SU-DHL-6 (cell line): ENCODE measurements at regions not wholly inside any gene's neighbourhood (a gene's known extent, or its start where the extent isn't known, plus 50 kb on each side); places are given as distances from the start of the nearest gene placed in this dataset.

Experiments used
- H2AFZ ChIP-seq: fragments of 200-600 bp; sonication (generic); 2 replicates; pipeline ENCODE4 v1.6.1; 2014; ENCODE audit warnings: low read depth, mild to moderate bottlenecking, moderate library complexity, mixed read lengths, antibody characterized with exemption, low read length; ENCODE audit not compliant: severe bottlenecking
- H3F3A ChIP-seq: fragments of 200-600 bp; shearing (Covaris generic); 2 replicates; pipeline ENCODE4 v1.6.0; 2016; ENCODE audit warnings: antibody characterized with exemption, mild to moderate bottlenecking; ENCODE audit not compliant: insufficient read depth
- H3K27ac ChIP-seq: fragments of 200-600 bp; sonication (generic); 2 replicates; pipeline ENCODE4 v1.5.1; 2016; ENCODE audit warnings: low read depth, mild to moderate bottlenecking, low read length, moderate library complexity, mixed read lengths
- H3K27me3 ChIP-seq: fragments of 200-600 bp; sonication (generic), shearing (Covaris generic); 2 replicates; pipeline ENCODE4 v1.6.0; 2014; ENCODE audit warnings: mild to moderate bottlenecking, low read length
- H3K36me3 ChIP-seq: fragments of 200-600 bp; sonication (generic); 2 replicates; pipeline ENCODE4 v1.6.1; 2014; ENCODE audit warnings: mild to moderate bottlenecking, low read length, mixed read lengths
- H3K4me2 ChIP-seq: fragments of 300-600, 200-600 bp; shearing (Covaris generic), sonication (generic); 2 replicates; pipeline ENCODE4 v1.6.0; 2014; ENCODE audit warnings: low read length, low read depth, mild to moderate bottlenecking; ENCODE audit not compliant: poor library complexity, severe bottlenecking
- H3K4me3 ChIP-seq: fragments of 200-600 bp; sonication (generic); 2 replicates; pipeline ENCODE4 v1.5.1; 2014; ENCODE audit warnings: antibody characterized with exemption, low read length, mild to moderate bottlenecking, mixed read lengths; ENCODE audit not compliant: insufficient read depth, poor library complexity, severe bottlenecking
- H3K79me2 ChIP-seq: fragments of 200-600 bp; sonication (generic); 2 replicates; pipeline ENCODE4 v1.6.1; 2014; ENCODE audit warnings: mild to moderate bottlenecking, low read length, moderate library complexity; ENCODE audit not compliant: insufficient read depth
- H3K9ac ChIP-seq: fragments of 200-600 bp; sonication (generic); 2 replicates; pipeline ENCODE4 v1.7.0; 2014; ENCODE audit warnings: mild to moderate bottlenecking, low read length
- H3K9me2 ChIP-seq: fragments of 200-600 bp; sonication (generic); replicated peaks from 2 replicates; pipeline ENCODE4 v1.6.1; 2014; ENCODE audit warnings: low read length; ENCODE audit not compliant: insufficient read depth
- H3K9me3 ChIP-seq: fragments of 200-600 bp; sonication (generic); 2 replicates; pipeline ENCODE4 v1.6.1; 2014; ENCODE audit warnings: low read length, mixed read lengths; ENCODE audit not compliant: insufficient read depth
- H4K20me1 ChIP-seq: fragments of 200-600 bp; sonication (generic); 2 replicates; pipeline ENCODE4 v1.6.1; 2014; ENCODE audit warnings: low read depth, mild to moderate bottlenecking, antibody characterized with exemption, low read length, moderate library complexity, mixed read lengths
- EZH2phosphoT487 ChIP-seq: fragments of 200-600 bp; sonication (generic), shearing (Covaris generic); conservative IDR thresholded peaks from 2 replicates; pipeline ENCODE4 v1.6.1; 2018; ENCODE audit warnings: mild to moderate bottlenecking, antibody characterized with exemption, low read length, moderate library complexity, mixed read lengths
- TF ChIP-seq, protein P1 (sequence below): fragments of 200-600 bp; sonication (generic); IDR thresholded peaks from one replicate; pipeline ENCODE4 v1.5.1; 2017; ENCODE audit warnings: antibody characterized with exemption, mild to moderate bottlenecking, low read length, moderate library complexity; ENCODE audit not compliant: insufficient read depth, poor library complexity, severe bottlenecking

DNA sequence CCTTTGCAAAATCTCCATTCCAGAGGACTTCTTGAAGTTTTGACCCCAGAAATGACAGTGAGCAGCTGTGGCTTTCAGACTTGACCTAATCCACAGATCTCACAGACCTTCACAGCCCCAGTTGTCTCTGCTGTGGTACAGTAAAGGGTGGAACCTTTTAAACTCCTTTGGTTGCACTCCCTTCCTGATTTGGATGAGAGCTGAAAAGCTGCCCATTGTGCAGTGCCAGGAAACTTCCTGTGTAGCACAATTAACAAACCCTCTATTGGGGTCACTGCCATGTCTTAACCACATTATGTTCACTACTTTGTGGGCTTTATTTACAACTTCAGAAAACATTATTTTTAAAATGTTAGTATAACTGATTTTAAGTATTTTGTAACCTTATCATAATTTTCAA is 56.7 kb upstream of the PCSK5 start:
- TF ChIP-seq EZH2phosphoT487 = no peak
- TF ChIP-seq, protein P1, sequence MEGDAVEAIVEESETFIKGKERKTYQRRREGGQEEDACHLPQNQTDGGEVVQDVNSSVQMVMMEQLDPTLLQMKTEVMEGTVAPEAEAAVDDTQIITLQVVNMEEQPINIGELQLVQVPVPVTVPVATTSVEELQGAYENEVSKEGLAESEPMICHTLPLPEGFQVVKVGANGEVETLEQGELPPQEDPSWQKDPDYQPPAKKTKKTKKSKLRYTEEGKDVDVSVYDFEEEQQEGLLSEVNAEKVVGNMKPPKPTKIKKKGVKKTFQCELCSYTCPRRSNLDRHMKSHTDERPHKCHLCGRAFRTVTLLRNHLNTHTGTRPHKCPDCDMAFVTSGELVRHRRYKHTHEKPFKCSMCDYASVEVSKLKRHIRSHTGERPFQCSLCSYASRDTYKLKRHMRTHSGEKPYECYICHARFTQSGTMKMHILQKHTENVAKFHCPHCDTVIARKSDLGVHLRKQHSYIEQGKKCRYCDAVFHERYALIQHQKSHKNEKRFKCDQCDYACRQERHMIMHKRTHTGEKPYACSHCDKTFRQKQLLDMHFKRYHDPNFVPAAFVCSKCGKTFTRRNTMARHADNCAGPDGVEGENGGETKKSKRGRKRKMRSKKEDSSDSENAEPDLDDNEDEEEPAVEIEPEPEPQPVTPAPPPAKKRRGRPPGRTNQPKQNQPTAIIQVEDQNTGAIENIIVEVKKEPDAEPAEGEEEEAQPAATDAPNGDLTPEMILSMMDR = no peak

DNA sequence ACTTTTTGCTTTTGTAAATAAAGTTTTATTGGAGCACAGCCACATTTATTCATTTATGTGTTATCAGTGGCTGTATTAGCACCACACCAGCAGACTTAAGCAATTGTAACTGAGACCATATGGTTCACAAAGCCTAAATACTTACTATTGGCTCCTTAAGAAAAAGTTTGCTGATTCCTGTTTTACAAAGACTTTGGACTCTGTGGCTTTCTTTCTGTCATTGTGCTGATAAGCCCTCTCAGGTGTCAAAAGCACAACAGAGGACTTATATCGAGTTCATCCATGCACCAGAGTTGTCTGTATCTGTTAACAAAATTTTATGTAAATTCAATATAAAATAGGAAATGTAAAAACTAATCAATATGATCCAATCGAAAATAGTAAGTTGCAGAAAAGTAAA is 55.6 kb upstream of the PCSK5 start:
- Histone ChIP-seq H3K36me3 (no peaks in the 10 kb centered on the region), H3K9me3 (no peaks in the 10 kb centered on the region), H3K4me3 (no peak overlapping the region), H3K27me3 (no peaks in the 10 kb centered on the region), H3K27ac (no peak overlapping the region), H3F3A (no peaks in the 10 kb centered on the region), H3K9me2 (no peaks in the 10 kb centered on the region), H2AFZ (no peak overlapping the region), H3K9ac (no peak overlapping the region), H3K4me2 (no peak overlapping the region), H4K20me1 (no peaks in the 10 kb centered on the region), H3K79me2 (no peaks in the 10 kb centered on the region)
- TF ChIP-seq, protein P1 = no peak
- TF ChIP-seq EZH2phosphoT487 = no peak

More for the DNA sequence above, 56.7 kb upstream of the PCSK5 start:
- no peaks in the 10 kb centered on the region for H3K27me3 ChIP-seq
- H3F3A ChIP-seq = no peaks in the 10 kb centered on the region
- no peak overlapping the region for H3K27ac ChIP-seq
- H3K4me3 ChIP-seq = no peak overlapping the region
- H3K9me2 ChIP-seq = no peaks in the 10 kb centered on the region
- no peak overlapping the region for H3K9ac ChIP-seq
- no peaks in the 10 kb centered on the region for H3K36me3 ChIP-seq
- no peaks in the 10 kb centered on the region for H4K20me1 ChIP-seq
- H2AFZ ChIP-seq = no peak overlapping the region
- no peaks in the 10 kb centered on the region for H3K79me2 ChIP-seq
- no peaks in the 10 kb centered on the region for H3K9me3 ChIP-seq
- no peak overlapping the region for H3K4me2 ChIP-seq
